ENCODE measurements at regions not wholly inside any gene's neighbourhood (a gene's known extent, or its start where the extent isn't known, plus 50 kb on each side); places are given as distances from the start of the nearest gene placed in this dataset.

DNA sequence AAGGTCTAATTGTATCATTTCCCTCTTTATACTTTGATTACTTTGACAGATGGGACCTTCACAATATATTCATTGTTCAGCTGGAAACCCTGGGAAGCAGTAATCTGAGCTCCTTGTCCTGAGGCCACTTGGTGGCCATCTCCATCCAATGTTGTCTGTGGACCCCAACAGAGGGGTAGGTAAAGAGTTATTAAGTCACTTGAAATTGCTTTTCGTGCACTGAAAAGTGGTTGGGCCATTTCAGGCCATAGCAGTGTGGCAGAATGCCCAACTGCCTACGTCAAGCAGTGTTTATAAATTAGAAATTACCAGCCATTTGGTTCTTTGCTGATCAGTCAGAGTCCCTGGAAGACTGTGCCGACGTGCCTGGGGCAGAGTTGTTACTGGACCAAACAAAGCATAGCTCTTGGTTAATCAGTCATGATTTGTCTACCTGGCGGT lies 308.3 kb upstream of the USP25 start:
- TF ChIP-seq, protein P1, sequence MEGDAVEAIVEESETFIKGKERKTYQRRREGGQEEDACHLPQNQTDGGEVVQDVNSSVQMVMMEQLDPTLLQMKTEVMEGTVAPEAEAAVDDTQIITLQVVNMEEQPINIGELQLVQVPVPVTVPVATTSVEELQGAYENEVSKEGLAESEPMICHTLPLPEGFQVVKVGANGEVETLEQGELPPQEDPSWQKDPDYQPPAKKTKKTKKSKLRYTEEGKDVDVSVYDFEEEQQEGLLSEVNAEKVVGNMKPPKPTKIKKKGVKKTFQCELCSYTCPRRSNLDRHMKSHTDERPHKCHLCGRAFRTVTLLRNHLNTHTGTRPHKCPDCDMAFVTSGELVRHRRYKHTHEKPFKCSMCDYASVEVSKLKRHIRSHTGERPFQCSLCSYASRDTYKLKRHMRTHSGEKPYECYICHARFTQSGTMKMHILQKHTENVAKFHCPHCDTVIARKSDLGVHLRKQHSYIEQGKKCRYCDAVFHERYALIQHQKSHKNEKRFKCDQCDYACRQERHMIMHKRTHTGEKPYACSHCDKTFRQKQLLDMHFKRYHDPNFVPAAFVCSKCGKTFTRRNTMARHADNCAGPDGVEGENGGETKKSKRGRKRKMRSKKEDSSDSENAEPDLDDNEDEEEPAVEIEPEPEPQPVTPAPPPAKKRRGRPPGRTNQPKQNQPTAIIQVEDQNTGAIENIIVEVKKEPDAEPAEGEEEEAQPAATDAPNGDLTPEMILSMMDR (IDR thresholded peaks at IDR 0.05), result no peak
- TF ChIP-seq POLR2A (IDR thresholded peaks at IDR 0.05), result no peak
- TF ChIP-seq POLR2AphosphoS5 (IDR thresholded peaks at IDR 0.05; ENCODE audit: insufficient read depth in 1 of 2, low read depth in 1 of 2), result no peak

Measured in vagina (tissue), 2 donors.